ENCODE measurements at regions not wholly inside any gene's neighbourhood (a gene's known extent, or its start where the extent isn't known, plus 50 kb on each side); places are given as distances from the start of the nearest gene placed in this dataset.
"Not testable (repeated sequence)": the region's sequence is repeated elsewhere in the genome, so short reads cannot be mapped to it uniquely, and the experiment has no call there.

- not testable (repeated sequence) for DNase-seq (ENCODE audit: low read depth in 2 of 2, low spot score in 1 of 2)
These were observed 351.7 kb upstream of the FRG2C start for GRCh38 chr3:75312469-75312868.

GRCh38 chr3:75319776-75320175, 344.4 kb upstream of the FRG2C start:
- not testable (repeated sequence) for DNase-seq (ENCODE audit: low read depth in 2 of 2, low spot score in 1 of 2)

- DNase-seq (ENCODE audit: low read depth in 2 of 2, low spot score in 1 of 2): no peak
These were observed 343.8 kb upstream of the FRG2C start for GRCh38 chr3:75320369-75320768.

- DNase-seq (ENCODE audit: low read depth in 2 of 2, low spot score in 1 of 2): no peak
These were observed 343.1 kb upstream of the FRG2C start for GRCh38 chr3:75321060-75321459.

- not testable (repeated sequence) for DNase-seq (ENCODE audit: low read depth in 2 of 2, low spot score in 1 of 2)
These were observed 340.2 kb upstream of the FRG2C start for GRCh38 chr3:75323936-75324335.

GRCh38 chr3:75325716-75326115, 338.4 kb upstream of the FRG2C start:
- DNase-seq (ENCODE audit: low read depth in 2 of 2, low spot score in 1 of 2): no peak

- no peak for DNase-seq (ENCODE audit: low read depth in 2 of 2, low spot score in 1 of 2)
These were observed 336.7 kb upstream of the FRG2C start for GRCh38 chr3:75327453-75327852.

- DNase-seq (ENCODE audit: low read depth in 2 of 2, low spot score in 1 of 2): no peak
These were observed 334.5 kb upstream of the FRG2C start for GRCh38 chr3:75329476-75330097.

GRCh38 chr3:75330446-75330845, 333.7 kb upstream of the FRG2C start:
- not testable (repeated sequence) for DNase-seq (ENCODE audit: low read depth in 2 of 2, low spot score in 1 of 2)

- DNase-seq (ENCODE audit: low read depth in 2 of 2, low spot score in 1 of 2): not testable (repeated sequence)
These were observed 332.0 kb upstream of the FRG2C start for GRCh38 chr3:75332090-75332489.

- no peak for DNase-seq (ENCODE audit: low read depth in 2 of 2, low spot score in 1 of 2)
These were observed 331.3 kb upstream of the FRG2C start for GRCh38 chr3:75332794-75333193.

- DNase-seq (ENCODE audit: low read depth in 2 of 2, low spot score in 1 of 2): no peak
These were observed 329.8 kb upstream of the FRG2C start for GRCh38 chr3:75334299-75334698.

GRCh38 chr3:75337226-75337900, 326.8 kb upstream of the FRG2C start:
- DNase-seq (ENCODE audit: low read depth in 2 of 2, low spot score in 1 of 2): no peak

GRCh38 chr3:75338342-75338741, 325.8 kb upstream of the FRG2C start:
- no peak for DNase-seq (ENCODE audit: low read depth in 2 of 2, low spot score in 1 of 2)

- no peak for DNase-seq (ENCODE audit: low read depth in 2 of 2, low spot score in 1 of 2)
These were observed 322.6 kb upstream of the FRG2C start for GRCh38 chr3:75341324-75342067.

- no peak for DNase-seq (ENCODE audit: low read depth in 2 of 2, low spot score in 1 of 2)
These were observed 321.7 kb upstream of the FRG2C start for GRCh38 chr3:75342425-75342824.

- DNase-seq (ENCODE audit: low read depth in 2 of 2, low spot score in 1 of 2): not testable (repeated sequence)
These were observed 313.6 kb upstream of the FRG2C start for GRCh38 chr3:75350536-75350935.

- not testable (repeated sequence) for DNase-seq (ENCODE audit: low read depth in 2 of 2, low spot score in 1 of 2)
These were observed 301.9 kb upstream of the FRG2C start for GRCh38 chr3:75362086-75362784.

GRCh38 chr3:75372964-75373363, 291.2 kb upstream of the FRG2C start:
- not testable (repeated sequence) for DNase-seq (ENCODE audit: low read depth in 2 of 2, low spot score in 1 of 2)

GRCh38 chr3:75379840-75380239, 284.3 kb upstream of the FRG2C start:
- not testable (repeated sequence) for DNase-seq (ENCODE audit: low read depth in 2 of 2, low spot score in 1 of 2)

- no peak for DNase-seq (ENCODE audit: low read depth in 2 of 2, low spot score in 1 of 2)
These were observed 283.8 kb upstream of the FRG2C start for GRCh38 chr3:75380276-75380771.
